ENCODE measurements at regions not wholly inside any gene's neighbourhood (a gene's known extent, or its start where the extent isn't known, plus 50 kb on each side); places are given as distances from the start of the nearest gene placed in this dataset.

GRCh38 chr6:121887724-121888123 lies 452.3 kb downstream of the GJA1 start:
- no peak for TF ChIP-seq CTCF (IDR thresholded peaks at IDR 0.05 in 4 of 5, conservative IDR thresholded peaks at IDR 0.05 in 1 of 5)
- no peak for TF ChIP-seq POLR2A (IDR thresholded peaks at IDR 0.05)
